Activated B cell treated with CpG ODN at 0.5 μM for 24 hours (primary cell): ENCODE measurements at regions not wholly inside any gene's neighbourhood (a gene's known extent, or its start where the extent isn't known, plus 50 kb on each side); places are given as distances from the start of the nearest gene placed in this dataset.

ENCODE experiments used
- ATAC-seq: fragments of 200-7000 bp; cut with Tn5 transposase; one replicate; pipeline ENCODE4 v1.10.0; 2021; ENCODE audit warnings: low read depth, mild to moderate bottlenecking, moderate library complexity
- CTCF ChIA-PET: fragments of 350-600 bp; sonication (Branson Sonifier 250); formaldehyde crosslinking; loops from one replicate; lab custom pipeline; 2021; ENCODE audit warnings: antibody characterized with exemption; lab: Charles Lee
- POLR2A ChIA-PET: fragments of 350-600 bp; sonication (Branson Sonifier 250); formaldehyde crosslinking; loops from one replicate; lab custom pipeline; 2021; ENCODE audit warnings: antibody characterized with exemption; lab: Charles Lee
- DNase-seq: peaks from one replicate; pipeline ENCODE4 v3.0.0; 2022
- H3K27ac Mint-ChIP-seq: one replicate; pipeline ENCODE4 v1.8.0; 2020; ENCODE audit warnings: mixed read lengths
- H3K27me3 Mint-ChIP-seq: one replicate; pipeline ENCODE4 v1.8.0; 2021; ENCODE audit warnings: mixed read lengths
- H3K36me3 Mint-ChIP-seq: one replicate; pipeline ENCODE4 v1.8.0; 2021; ENCODE audit warnings: low read depth, mixed read lengths
- H3K4me1 Mint-ChIP-seq: one replicate; pipeline ENCODE4 v1.8.0; 2021; ENCODE audit warnings: mixed read lengths
- H3K4me3 Mint-ChIP-seq: one replicate; pipeline ENCODE4 v1.8.0; 2020; ENCODE audit warnings: mild to moderate bottlenecking, mixed read lengths
- H3K9me3 Mint-ChIP-seq: one replicate; pipeline ENCODE4 v1.8.0; 2020; ENCODE audit warnings: mixed read lengths
- intact Hi-C: fragments of 100-400 bp; cut with micrococcal nuclease; formaldehyde crosslinking; loops from one replicate; pipeline ENCODE4 v1.15.1; 2024
- TF ChIP-seq, protein P1 (sequence below): fragments of 200-600 bp; IDR thresholded peaks from one replicate; pipeline ENCODE4 v1.8.0; 2022; ENCODE audit warnings: antibody characterized with exemption, mild to moderate bottlenecking

GRCh38 chr2:224136396-224136795 is 97.3 kb upstream of the SERPINE2 start:
- intact Hi-C loops, result no loop called here
- POLR2A ChIA-PET, result no interaction called here
- H3K9me3 Mint-ChIP-seq, result no peaks in the 10 kb centered on the region

GRCh38 chr2:224135881-224136280 is 96.8 kb upstream of the SERPINE2 start:
- Mint-ChIP-seq H3K27ac (no peak overlapping the region), H3K9me3 (no peaks in the 10 kb centered on the region), H3K4me1 (no peaks in the 10 kb centered on the region), H3K4me3 (no peak overlapping the region), H3K36me3 (no peaks in the 10 kb centered on the region), H3K27me3 (peaks cover 8% of the 10 kb centered on the region)
- ChIA-PET POLR2A (no interaction called here), CTCF (no interaction called here)
- no peak for DNase-seq
- TF ChIP-seq, protein P1, sequence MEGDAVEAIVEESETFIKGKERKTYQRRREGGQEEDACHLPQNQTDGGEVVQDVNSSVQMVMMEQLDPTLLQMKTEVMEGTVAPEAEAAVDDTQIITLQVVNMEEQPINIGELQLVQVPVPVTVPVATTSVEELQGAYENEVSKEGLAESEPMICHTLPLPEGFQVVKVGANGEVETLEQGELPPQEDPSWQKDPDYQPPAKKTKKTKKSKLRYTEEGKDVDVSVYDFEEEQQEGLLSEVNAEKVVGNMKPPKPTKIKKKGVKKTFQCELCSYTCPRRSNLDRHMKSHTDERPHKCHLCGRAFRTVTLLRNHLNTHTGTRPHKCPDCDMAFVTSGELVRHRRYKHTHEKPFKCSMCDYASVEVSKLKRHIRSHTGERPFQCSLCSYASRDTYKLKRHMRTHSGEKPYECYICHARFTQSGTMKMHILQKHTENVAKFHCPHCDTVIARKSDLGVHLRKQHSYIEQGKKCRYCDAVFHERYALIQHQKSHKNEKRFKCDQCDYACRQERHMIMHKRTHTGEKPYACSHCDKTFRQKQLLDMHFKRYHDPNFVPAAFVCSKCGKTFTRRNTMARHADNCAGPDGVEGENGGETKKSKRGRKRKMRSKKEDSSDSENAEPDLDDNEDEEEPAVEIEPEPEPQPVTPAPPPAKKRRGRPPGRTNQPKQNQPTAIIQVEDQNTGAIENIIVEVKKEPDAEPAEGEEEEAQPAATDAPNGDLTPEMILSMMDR, result no peak
- no peak for ATAC-seq
- intact Hi-C loops, result no loop called here

More at GRCh38 chr2:224136396-224136795, 97.3 kb upstream of the SERPINE2 start:
- Mint-ChIP-seq H3K27me3 (peaks cover 7% of the 10 kb centered on the region), H3K36me3 (no peaks in the 10 kb centered on the region), H3K27ac (no peak overlapping the region), H3K4me1 (no peaks in the 10 kb centered on the region), H3K4me3 (no peak overlapping the region)
- DNase-seq (no peak), ATAC-seq (no peak)
- TF ChIP-seq, protein P1, result no peak
- CTCF ChIA-PET, result no interaction called here

DNA sequence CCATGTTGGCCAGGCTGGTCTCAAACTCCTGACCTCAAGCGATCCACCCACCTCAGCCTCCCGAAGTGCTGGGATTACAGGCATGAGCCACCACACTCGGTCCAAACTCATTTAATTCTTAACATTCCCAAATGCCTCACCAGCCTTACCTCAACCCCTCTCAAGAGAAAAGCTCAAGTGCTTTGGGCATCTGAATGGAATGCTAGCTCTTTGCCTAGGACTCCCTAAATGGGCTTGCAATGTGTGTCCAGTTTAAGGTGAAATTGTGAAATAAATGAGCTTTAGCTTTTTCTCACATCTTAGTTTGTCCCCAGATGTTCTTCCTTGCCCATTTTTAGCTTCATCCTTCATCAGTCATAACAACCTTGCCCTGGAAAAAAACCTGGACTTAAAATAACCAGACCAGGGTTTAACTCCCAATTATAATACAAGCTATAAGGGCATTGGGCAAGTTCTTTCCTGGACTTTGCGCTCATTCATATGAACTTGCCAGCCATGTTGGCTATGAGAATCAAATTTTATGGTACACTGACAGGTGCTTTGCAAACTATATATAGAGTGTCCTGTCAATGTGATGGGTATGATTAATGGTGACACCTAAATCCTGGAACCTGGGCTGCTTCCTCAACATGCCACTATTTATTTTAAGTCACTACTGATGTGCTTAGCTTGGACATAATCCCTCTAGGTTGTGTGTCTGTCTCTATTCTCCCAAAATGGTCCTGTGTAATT is 95.1 kb upstream of the SERPINE2 start:
- Mint-ChIP-seq H3K27ac (no peak overlapping the region), H3K9me3 (no peaks in the 10 kb centered on the region), H3K36me3 (no peaks in the 10 kb centered on the region), H3K27me3 (peaks cover 6% of the 10 kb centered on the region), H3K4me1 (no peaks in the 10 kb centered on the region), H3K4me3 (no peak overlapping the region)
- TF ChIP-seq, protein P1, result no peak
- ChIA-PET POLR2A (no interaction called here), CTCF (no interaction called here)
- no peak for DNase-seq
- no peak for ATAC-seq
- intact Hi-C loops, result no loop called here

- Mint-ChIP-seq H3K27me3 (peaks cover 6% of the 10 kb centered on the region), H3K36me3 (no peaks in the 10 kb centered on the region), H3K9me3 (no peaks in the 10 kb centered on the region), H3K4me3 (no peak overlapping the region), H3K27ac (no peak overlapping the region), H3K4me1 (no peaks in the 10 kb centered on the region)
- DNase-seq (no peak), ATAC-seq (no peak)
- ChIA-PET CTCF (no interaction called here), POLR2A (no interaction called here)
- TF ChIP-seq, protein P1, result no peak
- intact Hi-C loops, result no loop called here
Observed at GRCh38 chr2:224133387-224133786, 94.3 kb upstream of the SERPINE2 start.

GRCh38 chr2:224127871-224128501 is 88.9 kb upstream of the SERPINE2 start:
- TF ChIP-seq, protein P1, result no peak
- DNase-seq (no peak), ATAC-seq (no peak)
- CTCF ChIA-PET, result no interaction called here
- intact Hi-C loops, result no loop called here
- H3K4me3 Mint-ChIP-seq, result no peak overlapping the region
- peaks cover 6% of the 10 kb centered on the region for H3K9me3 Mint-ChIP-seq
- POLR2A ChIA-PET, result no interaction called here
- no peak overlapping the region for H3K27ac Mint-ChIP-seq
- H3K4me1 Mint-ChIP-seq, result no peaks in the 10 kb centered on the region
- peaks cover 8% of the 10 kb centered on the region for H3K27me3 Mint-ChIP-seq
- no peaks in the 10 kb centered on the region for H3K36me3 Mint-ChIP-seq
